ENCODE measurements at regions not wholly inside any gene's neighbourhood (a gene's known extent, or its start where the extent isn't known, plus 50 kb on each side); places are given as distances from the start of the nearest gene placed in this dataset.
"Not testable (repeated sequence)": the region's sequence is repeated elsewhere in the genome, so short reads cannot be mapped to it uniquely, and the experiment has no call there.

DNA sequence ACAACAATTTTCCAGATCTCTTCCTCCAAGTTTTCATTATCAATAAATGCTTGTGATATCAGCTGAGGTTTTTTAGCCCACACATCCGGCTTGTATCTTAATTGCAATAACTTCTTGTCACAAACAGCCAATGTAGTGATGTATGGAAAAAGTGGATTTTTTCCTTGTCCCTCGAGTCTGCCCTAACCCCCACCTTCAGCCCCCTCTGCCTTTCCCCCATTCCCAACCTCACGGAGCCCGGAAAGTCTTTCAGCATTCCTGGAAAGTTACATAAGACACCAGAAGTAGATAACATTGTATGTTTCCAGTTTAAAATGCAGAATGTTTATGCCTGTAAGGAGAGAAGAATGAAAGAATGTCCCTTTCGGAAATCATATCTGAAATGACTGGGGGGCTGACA, 179.2 kb upstream of the PHACTR1 start (continued):
- TF ChIP-seq TP53 (CRISPR knock-in tag; IDR thresholded peaks at IDR 0.05) (no peak), GABPB1 (CRISPR knock-in tag; IDR thresholded peaks at IDR 0.05) (no peak), HMGA2 (CRISPR knock-in tag; IDR thresholded peaks at IDR 0.05) (no peak), GTF2I (CRISPR knock-in tag; conservative IDR thresholded peaks at IDR 0.05) (no peak), NFYB (CRISPR knock-in tag; conservative IDR thresholded peaks at IDR 0.05; ENCODE audit: low read depth) (no peak), TEAD4 (CRISPR knock-in tag; IDR thresholded peaks at IDR 0.05) (no peak), FOXJ3 (CRISPR knock-in tag; IDR thresholded peaks at IDR 0.05; ENCODE audit: borderline replicate concordance) (no peak)
- TF ChIP-seq, protein P1, sequence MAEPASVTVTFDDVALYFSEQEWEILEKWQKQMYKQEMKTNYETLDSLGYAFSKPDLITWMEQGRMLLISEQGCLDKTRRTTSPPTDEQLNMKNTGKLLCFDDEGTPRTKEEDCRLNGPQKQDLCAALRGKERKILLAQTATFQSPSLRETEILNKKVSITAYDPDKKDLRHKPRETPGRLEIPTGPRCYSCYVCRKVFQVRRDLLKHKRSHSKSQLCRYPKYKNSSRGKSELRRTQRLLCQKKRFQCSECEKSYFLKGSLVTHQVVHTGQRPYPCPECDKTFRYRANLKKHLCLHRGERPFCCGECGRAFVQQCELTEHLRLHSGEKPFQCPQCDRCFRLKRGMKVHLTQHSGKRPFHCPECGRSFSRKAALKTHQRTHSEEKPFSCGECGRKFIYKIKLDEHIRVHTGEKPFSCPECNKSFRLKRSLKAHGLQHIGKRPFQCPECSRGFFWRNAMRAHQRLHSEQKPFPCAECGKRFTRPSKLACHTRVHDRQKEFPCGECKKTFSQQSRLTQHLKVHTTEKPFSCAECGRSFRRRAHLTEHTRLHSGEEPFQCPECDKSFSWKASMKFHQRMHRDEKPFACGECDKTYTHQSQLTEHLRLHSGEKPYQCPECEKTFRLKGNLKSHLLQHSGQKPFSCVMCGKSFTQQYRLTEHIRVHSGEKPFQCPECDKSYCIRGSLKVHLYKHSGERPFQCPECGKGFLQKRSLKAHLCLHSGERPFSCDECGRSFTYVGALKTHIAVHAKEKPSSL (CRISPR knock-in tag; conservative IDR thresholded peaks at IDR 0.05): no peak
- TF ChIP-seq, protein P2, sequence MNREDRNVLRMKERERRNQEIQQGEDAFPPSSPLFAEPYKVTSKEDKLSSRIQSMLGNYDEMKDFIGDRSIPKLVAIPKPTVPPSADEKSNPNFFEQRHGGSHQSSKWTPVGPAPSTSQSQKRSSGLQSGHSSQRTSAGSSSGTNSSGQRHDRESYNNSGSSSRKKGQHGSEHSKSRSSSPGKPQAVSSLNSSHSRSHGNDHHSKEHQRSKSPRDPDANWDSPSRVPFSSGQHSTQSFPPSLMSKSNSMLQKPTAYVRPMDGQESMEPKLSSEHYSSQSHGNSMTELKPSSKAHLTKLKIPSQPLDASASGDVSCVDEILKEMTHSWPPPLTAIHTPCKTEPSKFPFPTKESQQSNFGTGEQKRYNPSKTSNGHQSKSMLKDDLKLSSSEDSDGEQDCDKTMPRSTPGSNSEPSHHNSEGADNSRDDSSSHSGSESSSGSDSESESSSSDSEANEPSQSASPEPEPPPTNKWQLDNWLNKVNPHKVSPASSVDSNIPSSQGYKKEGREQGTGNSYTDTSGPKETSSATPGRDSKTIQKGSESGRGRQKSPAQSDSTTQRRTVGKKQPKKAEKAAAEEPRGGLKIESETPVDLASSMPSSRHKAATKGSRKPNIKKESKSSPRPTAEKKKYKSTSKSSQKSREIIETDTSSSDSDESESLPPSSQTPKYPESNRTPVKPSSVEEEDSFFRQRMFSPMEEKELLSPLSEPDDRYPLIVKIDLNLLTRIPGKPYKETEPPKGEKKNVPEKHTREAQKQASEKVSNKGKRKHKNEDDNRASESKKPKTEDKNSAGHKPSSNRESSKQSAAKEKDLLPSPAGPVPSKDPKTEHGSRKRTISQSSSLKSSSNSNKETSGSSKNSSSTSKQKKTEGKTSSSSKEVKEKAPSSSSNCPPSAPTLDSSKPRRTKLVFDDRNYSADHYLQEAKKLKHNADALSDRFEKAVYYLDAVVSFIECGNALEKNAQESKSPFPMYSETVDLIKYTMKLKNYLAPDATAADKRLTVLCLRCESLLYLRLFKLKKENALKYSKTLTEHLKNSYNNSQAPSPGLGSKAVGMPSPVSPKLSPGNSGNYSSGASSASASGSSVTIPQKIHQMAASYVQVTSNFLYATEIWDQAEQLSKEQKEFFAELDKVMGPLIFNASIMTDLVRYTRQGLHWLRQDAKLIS (CRISPR knock-in tag; IDR thresholded peaks at IDR 0.05; ENCODE audit: borderline replicate concordance): no peak

DNA sequence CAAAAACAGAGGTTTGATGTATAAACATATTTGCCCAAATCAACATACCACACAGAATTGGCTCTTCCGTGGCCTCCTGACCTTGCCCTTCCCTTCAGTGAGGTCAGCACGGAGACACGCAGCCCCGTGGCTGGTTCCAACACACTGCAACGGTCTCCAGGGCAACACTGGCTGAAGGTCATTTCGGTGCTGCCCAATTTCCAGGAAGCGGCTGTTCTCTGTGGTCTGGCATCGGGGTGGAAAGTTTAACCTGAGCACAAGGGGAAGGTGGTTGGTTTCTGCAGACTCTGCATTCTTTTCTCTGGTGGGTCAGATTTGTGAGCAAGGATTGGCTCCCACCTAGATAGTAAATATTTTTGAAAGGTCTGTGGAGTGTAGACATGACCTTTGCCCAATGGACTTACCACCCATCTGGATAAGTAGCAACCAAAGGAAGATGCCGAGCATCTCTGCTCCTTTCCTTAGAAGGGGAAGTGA, 177.6 kb upstream of the PHACTR1 start:
- peaks cover 3% of the 10 kb centered on the region; the same call in 1 of the 2 replicates for H3K27me3 Mint-ChIP-seq (ENCODE audit: low read depth)
- TF ChIP-seq PRRX2 (CRISPR knock-in tag; IDR thresholded peaks at IDR 0.05) (no peak), GABPB1 (CRISPR knock-in tag; IDR thresholded peaks at IDR 0.05) (no peak), ZNF416 (CRISPR knock-in tag; IDR thresholded peaks at IDR 0.05) (no peak), FOXP4 (CRISPR knock-in tag; IDR thresholded peaks at IDR 0.05) (no peak), ZNF219 (CRISPR knock-in tag; IDR thresholded peaks at IDR 0.05; ENCODE audit: borderline replicate concordance) (no peak), RELA (CRISPR knock-in tag; IDR thresholded peaks at IDR 0.05; ENCODE audit: borderline replicate concordance) (no peak), ZNF423 (CRISPR knock-in tag; IDR thresholded peaks at IDR 0.05) (no peak), CTCF (IDR thresholded peaks at IDR 0.05) (no peak), SMAD3 (CRISPR knock-in tag; IDR thresholded peaks at IDR 0.05; ENCODE audit: borderline replicate concordance) (no peak)
- TF ChIP-seq, protein P3, sequence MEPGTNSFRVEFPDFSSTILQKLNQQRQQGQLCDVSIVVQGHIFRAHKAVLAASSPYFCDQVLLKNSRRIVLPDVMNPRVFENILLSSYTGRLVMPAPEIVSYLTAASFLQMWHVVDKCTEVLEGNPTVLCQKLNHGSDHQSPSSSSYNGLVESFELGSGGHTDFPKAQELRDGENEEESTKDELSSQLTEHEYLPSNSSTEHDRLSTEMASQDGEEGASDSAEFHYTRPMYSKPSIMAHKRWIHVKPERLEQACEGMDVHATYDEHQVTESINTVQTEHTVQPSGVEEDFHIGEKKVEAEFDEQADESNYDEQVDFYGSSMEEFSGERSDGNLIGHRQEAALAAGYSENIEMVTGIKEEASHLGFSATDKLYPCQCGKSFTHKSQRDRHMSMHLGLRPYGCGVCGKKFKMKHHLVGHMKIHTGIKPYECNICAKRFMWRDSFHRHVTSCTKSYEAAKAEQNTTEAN (CRISPR knock-in tag; IDR thresholded peaks at IDR 0.05): no peak
- H3K27ac Mint-ChIP-seq: no peak overlapping the region
- ChIA-PET CTCF (no interaction called here), POLR2A (no interaction called here)
- H3K4me3 Mint-ChIP-seq: no peak overlapping the region
- no peaks in the 10 kb centered on the region for H3K36me3 Mint-ChIP-seq
- no peak for ATAC-seq
- no peaks in the 10 kb centered on the region for H3K4me1 Mint-ChIP-seq
- peaks cover 10% of the 10 kb centered on the region; the same call in 1 of the 2 replicates for H3K9me3 Mint-ChIP-seq
- DNase-seq (ENCODE audit: low spot score): no peak

DNA sequence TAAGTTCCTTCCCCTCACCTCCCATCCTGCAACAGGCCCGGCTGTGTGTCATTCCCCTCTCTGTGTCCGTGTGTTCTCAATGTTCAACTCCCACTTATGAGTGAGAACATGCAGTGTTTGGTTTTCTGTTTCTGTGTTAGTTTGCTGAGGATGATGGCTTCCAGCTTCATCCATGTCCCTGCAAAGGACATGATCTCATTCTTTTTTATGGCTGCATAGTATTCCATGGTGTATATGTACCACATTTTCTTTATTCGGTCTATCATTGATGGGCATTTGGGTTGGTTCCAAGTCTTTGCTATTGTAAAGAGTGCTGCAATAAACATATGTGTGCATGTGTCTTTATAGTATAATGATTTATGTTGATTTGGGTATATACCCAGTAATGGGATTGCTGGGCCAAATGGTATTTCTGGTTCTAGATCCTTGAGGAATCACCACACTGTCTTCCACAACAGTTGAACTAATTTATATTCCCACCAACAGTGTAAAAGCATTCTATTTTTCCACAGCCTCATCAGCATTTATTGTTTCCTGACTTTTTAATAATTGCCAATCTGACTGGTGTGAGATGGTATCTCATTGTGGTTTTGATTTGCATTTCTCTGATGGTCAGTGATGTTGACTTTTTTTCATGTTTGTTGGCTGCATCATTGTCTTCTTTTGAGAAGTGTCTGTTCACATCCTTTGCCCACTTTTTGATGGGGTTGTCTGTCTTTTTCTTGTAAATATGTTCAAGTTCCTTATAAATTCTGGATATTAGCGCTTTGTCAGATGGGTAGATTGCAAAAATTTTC, 174.1 kb upstream of the PHACTR1 start:
- CTCF ChIA-PET; H3K27ac Mint-ChIP-seq; H3K27me3 Mint-ChIP-seq (ENCODE audit: low read depth); H3K36me3 Mint-ChIP-seq; POLR2A ChIA-PET; ATAC-seq; H3K4me3 Mint-ChIP-seq; DNase-seq (ENCODE audit: low spot score); H3K4me1 Mint-ChIP-seq: not testable (repeated sequence)
- H3K9me3 Mint-ChIP-seq: peaks cover 12% of the 10 kb centered on the region
